K562 (cell line): ENCODE measurements at regions not wholly inside any gene's neighbourhood (a gene's known extent, or its start where the extent isn't known, plus 50 kb on each side); places are given as distances from the start of the nearest gene placed in this dataset.
A peak's percentile ranks its signal among the peaks of the same experiment; 100 is the strongest.

Experiments used
- BCOR ChIP-seq: fragments of 450-650 bp; IDR thresholded peaks from 2 replicates; pipeline ENCODE4 v1.6.1; 2016
- ETV6 ChIP-seq, 3 experiments: fragments of 150-350 bp in 1 of 3; sonication (generic) in 1 of 3; formaldehyde crosslinking in 1 of 3; IDR thresholded peaks; 2 replicates each; pipeline versions ENCODE4 v1.6.1 to v1.8.0; 2014 to 2022; ENCODE audit warnings: borderline replicate concordance in 2 of 3, low read depth in 2 of 3, antibody characterized with exemption in 1 of 3, low read length in 1 of 3, mild to moderate bottlenecking in 1 of 3, missing genetic modification reagents in 1 of 3
- GTF2F1 ChIP-seq: IDR thresholded peaks from 2 replicates; pipeline ENCODE4 v1.6.1; 2011; ENCODE audit warnings: low read depth, low read length, improper control_type of control experiment
- MAFF ChIP-seq: IDR thresholded peaks from 2 replicates; pipeline ENCODE4 v1.6.1; 2012; ENCODE audit warnings: low read length, improper control_type of control experiment
- MIER1 ChIP-seq: fragments of 450-650 bp; IDR thresholded peaks from 2 replicates; pipeline ENCODE4 v1.6.1; 2016; ENCODE audit warnings: antibody characterized with exemption, mild to moderate bottlenecking, low read depth
- ZBTB8A ChIP-seq: fragments of 450-650 bp; IDR thresholded peaks from 2 replicates; pipeline ENCODE4 v1.6.1; 2018; ENCODE audit warnings: mild to moderate bottlenecking, moderate library complexity; ENCODE audit not compliant: partially characterized antibody
- ZKSCAN8 ChIP-seq: fragments of 200-800 bp; sonication (Bioruptor generic); IDR thresholded peaks from 2 replicates; pipeline ENCODE4 v1.6.1; 2016; ENCODE audit warnings: missing genetic modification characterization, missing compliant biosample characterization
- ZNF239 ChIP-seq: fragments of 250-450 bp; sonication (Bioruptor Pico); IDR thresholded peaks from 2 replicates; pipeline ENCODE4 v1.4.0; 2020; ENCODE audit warnings: mild to moderate bottlenecking
- TF ChIP-seq, protein P1 (sequence below): fragments of 450-650 bp; IDR thresholded peaks from 2 replicates; pipeline ENCODE4 v1.6.1; 2016
- TF ChIP-seq, protein P2 (sequence below): sonication (generic); formaldehyde crosslinking; IDR thresholded peaks from 2 replicates; pipeline ENCODE4 v1.8.0; 2023; ENCODE audit warnings: missing genetic modification reagents, mild to moderate bottlenecking, borderline replicate concordance
- TF ChIP-seq, protein P3 (sequence below), 2 experiments: fragments of 450-650 bp; conservative IDR thresholded peaks; 2 replicates each; pipeline ENCODE4 v1.6.1; 2017; ENCODE audit warnings: mild to moderate bottlenecking in 2 of 2, moderate library complexity in 2 of 2

DNA sequence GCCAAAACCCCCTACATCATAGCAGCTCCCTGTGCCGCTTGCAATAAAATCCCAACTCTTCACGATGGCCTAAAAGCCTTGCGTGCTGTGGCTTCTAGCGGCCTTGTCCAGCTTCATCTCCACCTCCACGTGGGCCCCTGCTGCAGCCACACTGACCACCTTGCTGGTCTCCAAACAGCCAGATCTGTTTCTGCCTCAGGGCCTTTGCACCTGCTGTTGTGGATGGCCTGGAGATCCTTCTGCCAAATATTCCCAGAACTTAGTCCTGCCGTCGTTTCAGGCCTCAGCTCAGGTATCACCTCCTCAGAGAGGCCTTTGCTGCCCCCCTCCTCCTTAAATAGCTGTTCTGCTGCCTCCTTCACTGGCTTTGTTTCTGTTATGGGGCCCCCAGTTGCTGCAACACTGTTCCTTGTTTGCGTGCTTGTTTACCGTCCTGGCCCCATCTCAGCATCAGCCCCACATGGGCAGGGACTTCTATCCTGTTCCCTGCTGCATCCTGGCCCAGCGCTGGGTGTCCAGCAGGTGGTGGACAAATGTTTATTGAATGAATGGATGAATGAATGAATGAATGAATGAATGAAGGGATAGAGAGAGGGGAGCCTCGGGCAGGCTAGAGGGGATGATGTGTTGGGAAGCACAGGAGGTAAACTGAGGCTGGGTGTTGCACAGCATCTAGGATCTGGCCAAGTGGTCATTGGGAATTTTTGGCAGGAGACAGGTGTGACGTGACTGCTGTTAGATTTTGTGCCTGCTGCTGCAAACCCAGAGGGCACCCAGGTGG, 171.0 kb upstream of the GSE1 start (continued):
- peak; percentile 60; the same call in 1 of the 2 replicates for TF ChIP-seq BCOR
- TF ChIP-seq ZBTB8A = no peak
- no peak for TF ChIP-seq MIER1
- no peak for TF ChIP-seq ETV6 (IDR thresholded peaks at IDR 0.05; ENCODE audit: borderline replicate concordance in 1 of 2, low read depth in 2 of 2, low read length in 1 of 2)
- no peak for TF ChIP-seq ETV6 (CRISPR knock-in tag; IDR thresholded peaks at IDR 0.05; ENCODE audit: borderline replicate concordance)
- no peak for TF ChIP-seq ZKSCAN8
- TF ChIP-seq, protein P1, sequence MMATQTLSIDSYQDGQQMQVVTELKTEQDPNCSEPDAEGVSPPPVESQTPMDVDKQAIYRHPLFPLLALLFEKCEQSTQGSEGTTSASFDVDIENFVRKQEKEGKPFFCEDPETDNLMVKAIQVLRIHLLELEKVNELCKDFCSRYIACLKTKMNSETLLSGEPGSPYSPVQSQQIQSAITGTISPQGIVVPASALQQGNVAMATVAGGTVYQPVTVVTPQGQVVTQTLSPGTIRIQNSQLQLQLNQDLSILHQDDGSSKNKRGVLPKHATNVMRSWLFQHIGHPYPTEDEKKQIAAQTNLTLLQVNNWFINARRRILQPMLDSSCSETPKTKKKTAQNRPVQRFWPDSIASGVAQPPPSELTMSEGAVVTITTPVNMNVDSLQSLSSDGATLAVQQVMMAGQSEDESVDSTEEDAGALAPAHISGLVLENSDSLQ = no peak
- TF ChIP-seq, protein P2, sequence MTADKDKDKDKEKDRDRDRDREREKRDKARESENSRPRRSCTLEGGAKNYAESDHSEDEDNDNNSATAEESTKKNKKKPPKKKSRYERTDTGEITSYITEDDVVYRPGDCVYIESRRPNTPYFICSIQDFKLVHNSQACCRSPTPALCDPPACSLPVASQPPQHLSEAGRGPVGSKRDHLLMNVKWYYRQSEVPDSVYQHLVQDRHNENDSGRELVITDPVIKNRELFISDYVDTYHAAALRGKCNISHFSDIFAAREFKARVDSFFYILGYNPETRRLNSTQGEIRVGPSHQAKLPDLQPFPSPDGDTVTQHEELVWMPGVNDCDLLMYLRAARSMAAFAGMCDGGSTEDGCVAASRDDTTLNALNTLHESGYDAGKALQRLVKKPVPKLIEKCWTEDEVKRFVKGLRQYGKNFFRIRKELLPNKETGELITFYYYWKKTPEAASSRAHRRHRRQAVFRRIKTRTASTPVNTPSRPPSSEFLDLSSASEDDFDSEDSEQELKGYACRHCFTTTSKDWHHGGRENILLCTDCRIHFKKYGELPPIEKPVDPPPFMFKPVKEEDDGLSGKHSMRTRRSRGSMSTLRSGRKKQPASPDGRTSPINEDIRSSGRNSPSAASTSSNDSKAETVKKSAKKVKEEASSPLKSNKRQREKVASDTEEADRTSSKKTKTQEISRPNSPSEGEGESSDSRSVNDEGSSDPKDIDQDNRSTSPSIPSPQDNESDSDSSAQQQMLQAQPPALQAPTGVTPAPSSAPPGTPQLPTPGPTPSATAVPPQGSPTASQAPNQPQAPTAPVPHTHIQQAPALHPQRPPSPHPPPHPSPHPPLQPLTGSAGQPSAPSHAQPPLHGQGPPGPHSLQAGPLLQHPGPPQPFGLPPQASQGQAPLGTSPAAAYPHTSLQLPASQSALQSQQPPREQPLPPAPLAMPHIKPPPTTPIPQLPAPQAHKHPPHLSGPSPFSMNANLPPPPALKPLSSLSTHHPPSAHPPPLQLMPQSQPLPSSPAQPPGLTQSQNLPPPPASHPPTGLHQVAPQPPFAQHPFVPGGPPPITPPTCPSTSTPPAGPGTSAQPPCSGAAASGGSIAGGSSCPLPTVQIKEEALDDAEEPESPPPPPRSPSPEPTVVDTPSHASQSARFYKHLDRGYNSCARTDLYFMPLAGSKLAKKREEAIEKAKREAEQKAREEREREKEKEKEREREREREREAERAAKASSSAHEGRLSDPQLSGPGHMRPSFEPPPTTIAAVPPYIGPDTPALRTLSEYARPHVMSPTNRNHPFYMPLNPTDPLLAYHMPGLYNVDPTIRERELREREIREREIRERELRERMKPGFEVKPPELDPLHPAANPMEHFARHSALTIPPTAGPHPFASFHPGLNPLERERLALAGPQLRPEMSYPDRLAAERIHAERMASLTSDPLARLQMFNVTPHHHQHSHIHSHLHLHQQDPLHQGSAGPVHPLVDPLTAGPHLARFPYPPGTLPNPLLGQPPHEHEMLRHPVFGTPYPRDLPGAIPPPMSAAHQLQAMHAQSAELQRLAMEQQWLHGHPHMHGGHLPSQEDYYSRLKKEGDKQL (CRISPR knock-in tag) = no peak
- no peak for TF ChIP-seq ZNF239 (CRISPR knock-in tag)
- TF ChIP-seq, protein P3, sequence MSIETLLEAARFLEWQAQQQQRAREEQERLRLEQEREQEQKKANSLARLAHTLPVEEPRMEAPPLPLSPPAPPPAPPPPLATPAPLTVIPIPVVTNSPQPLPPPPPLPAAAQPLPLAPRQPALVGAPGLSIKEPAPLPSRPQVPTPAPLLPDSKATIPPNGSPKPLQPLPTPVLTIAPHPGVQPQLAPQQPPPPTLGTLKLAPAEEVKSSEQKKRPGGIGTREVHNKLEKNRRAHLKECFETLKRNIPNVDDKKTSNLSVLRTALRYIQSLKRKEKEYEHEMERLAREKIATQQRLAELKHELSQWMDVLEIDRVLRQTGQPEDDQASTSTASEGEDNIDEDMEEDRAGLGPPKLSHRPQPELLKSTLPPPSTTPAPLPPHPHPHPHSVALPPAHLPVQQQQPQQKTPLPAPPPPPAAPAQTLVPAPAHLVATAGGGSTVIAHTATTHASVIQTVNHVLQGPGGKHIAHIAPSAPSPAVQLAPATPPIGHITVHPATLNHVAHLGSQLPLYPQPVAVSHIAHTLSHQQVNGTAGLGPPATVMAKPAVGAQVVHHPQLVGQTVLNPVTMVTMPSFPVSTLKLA (conservative IDR thresholded peaks at IDR 0.05) = no peak
- TF ChIP-seq MAFF = no peak
- no peak for TF ChIP-seq GTF2F1
